NCI-H774 (cell line): ENCODE measurements at regions not wholly inside any gene's neighbourhood (a gene's known extent, or its start where the extent isn't known, plus 50 kb on each side); places are given as distances from the start of the nearest gene placed in this dataset.

Experiments used
- DNase-seq: peaks from one replicate; lab custom pipeline; 2025; lab: John Stamatoyannopoulos, UW

- no peak for DNase-seq
Measured at GRCh38 chr7:156067156-156067555, 254.9 kb upstream of the SHH start.

- DNase-seq = no peak
Measured at GRCh38 chr7:156065400-156065799, 253.1 kb upstream of the SHH start.

GRCh38 chr7:156064971-156065386, 252.7 kb upstream of the SHH start:
- no peak for DNase-seq

- DNase-seq = no peak
Measured at GRCh38 chr7:156063241-156063810, 251.1 kb upstream of the SHH start.

GRCh38 chr7:156062286-156062685, 250.0 kb upstream of the SHH start:
- no peak for DNase-seq

- no peak for DNase-seq
Measured at GRCh38 chr7:156061689-156062255, 249.5 kb upstream of the SHH start.

GRCh38 chr7:156060925-156061324, 248.7 kb upstream of the SHH start:
- no peak for DNase-seq

- DNase-seq = no peak
Measured at GRCh38 chr7:156059369-156059768, 247.1 kb upstream of the SHH start.

- no peak for DNase-seq
Measured at GRCh38 chr7:156058248-156058647, 246.0 kb upstream of the SHH start.

GRCh38 chr7:156056534-156056933, 244.3 kb upstream of the SHH start:
- no peak for DNase-seq

GRCh38 chr7:156055206-156055822, 243.1 kb upstream of the SHH start:
- DNase-seq = no peak

- DNase-seq = no peak
Measured at GRCh38 chr7:156051884-156052283, 239.6 kb upstream of the SHH start.

- DNase-seq = no peak
Measured at GRCh38 chr7:156050636-156051569, 238.6 kb upstream of the SHH start.

GRCh38 chr7:156049366-156049765, 237.1 kb upstream of the SHH start:
- DNase-seq = no peak

- DNase-seq = no peak
Measured at GRCh38 chr7:156046031-156046560, 233.8 kb upstream of the SHH start.

- no peak for DNase-seq
Measured at GRCh38 chr7:156043416-156044178, 231.3 kb upstream of the SHH start.

GRCh38 chr7:156041398-156041797, 229.1 kb upstream of the SHH start:
- DNase-seq = no peak

GRCh38 chr7:156039971-156040677, 227.9 kb upstream of the SHH start:
- DNase-seq = no peak

GRCh38 chr7:156039194-156039593, 226.9 kb upstream of the SHH start:
- no peak for DNase-seq

- DNase-seq = no peak
Measured at GRCh38 chr7:156038345-156038744, 226.1 kb upstream of the SHH start.

GRCh38 chr7:156036153-156036552, 223.9 kb upstream of the SHH start:
- no peak for DNase-seq
